ENCODE measurements at regions not wholly inside any gene's neighbourhood (a gene's known extent, or its start where the extent isn't known, plus 50 kb on each side); places are given as distances from the start of the nearest gene placed in this dataset.
"Not testable (repeated sequence)": the region's sequence is repeated elsewhere in the genome, so short reads cannot be mapped to it uniquely, and the experiment has no call there.

DNA sequence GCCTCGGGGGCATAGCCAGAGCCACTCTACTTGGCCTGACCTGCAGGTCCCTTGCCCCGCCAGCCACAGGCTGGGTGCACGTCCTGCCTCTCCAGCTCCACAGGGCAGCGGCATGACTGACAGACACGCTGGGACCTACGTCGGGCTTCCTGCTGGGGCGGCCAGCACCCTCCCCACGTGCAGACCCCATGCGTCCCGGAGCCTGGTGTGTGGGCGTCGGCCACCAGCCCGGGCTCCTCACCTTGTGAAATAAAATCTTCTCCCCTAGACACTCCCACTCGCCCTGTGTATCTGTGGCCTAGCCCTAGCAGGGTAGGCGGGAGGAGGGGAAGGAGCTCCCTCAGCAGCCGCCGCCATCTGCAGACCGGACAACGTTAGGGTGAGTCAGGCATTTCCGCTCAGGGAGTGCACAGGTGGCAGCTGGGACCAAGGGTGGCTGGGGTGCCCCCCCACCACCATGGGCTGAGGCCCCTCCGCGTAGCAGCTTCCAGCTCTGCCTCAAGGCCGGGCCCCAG is 119.5 kb downstream of the IGLL1 start:
- not testable (repeated sequence) for DNase-seq (ENCODE audit: low read depth)

DNA sequence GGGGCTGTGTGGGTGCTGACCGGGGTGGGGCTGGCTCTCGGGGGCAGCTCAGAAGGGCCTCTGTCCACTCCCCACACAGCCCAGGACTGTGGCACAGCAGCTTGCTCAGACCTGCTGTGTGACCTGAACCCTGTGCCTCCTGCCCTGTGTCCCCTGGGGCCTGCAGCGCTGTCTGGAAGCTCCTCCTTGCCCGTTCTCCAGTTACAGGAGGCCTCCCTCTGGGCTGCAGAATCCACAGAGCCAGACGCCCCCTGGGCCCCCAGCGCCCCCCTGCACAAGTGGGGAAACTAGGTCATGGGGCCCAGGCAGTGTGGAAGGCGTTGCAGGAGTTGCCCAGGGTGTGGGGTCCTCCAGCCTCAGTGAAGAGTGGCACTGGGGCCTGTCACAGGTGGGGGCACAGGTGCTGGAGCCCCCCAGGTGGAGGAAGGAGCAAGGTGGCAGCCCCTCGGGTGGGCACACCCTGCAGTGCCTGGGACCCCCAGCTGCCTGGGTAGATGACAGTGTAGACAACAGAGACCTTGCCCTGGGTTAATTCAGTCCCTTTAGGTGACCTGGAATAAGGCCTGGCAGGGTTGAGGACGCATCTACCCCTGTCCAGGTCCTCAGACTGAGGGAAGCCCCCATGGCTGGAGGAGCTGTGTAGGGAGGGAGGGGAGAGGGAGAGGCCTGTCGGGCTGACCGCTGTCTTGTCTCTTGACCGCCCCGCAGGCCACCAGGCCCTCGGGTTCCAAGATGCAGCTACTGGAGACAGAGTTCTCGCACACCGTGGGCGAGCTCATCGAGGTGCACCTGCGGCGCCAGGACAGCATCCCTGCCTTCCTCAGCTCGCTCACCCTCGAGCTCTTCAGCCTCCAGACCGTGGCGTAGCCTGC is 120.2 kb downstream of the IGLL1 start:
- not testable (repeated sequence) for DNase-seq (ENCODE audit: low read depth)

GRCh38 chr22:23458663-23459541 is 121.2 kb downstream of the IGLL1 start:
- no peak for DNase-seq (ENCODE audit: low read depth)

DNA sequence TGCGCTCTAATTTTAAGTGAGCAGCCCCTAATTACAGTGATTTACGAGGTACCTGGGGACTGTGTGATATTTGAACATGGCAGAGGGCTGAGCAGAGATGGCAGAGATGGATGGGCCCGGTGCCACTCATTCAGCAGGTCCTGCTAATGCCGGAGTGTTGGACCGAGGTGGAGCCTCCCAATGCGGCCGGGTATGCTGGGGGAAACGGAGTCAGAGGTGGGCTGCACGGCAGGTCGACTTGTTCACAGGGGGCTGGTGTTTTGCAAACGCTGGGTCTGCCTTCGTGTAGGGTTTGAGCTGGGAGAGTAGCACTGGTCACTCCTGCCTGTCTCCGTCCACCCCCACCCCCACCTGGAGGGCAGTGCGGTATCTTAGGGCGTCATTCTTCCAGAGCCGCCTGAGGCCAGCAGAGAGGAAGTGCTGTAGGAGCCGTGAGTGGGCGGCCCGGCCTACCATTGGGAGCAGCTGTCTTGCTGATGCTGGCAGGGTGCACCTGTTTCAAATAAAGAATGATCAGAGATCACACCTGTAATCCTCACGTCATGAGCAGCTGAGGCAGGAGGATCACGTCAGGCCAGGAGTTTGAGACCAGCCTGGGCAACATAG is 122.6 kb downstream of the IGLL1 start:
- no peak for DNase-seq (ENCODE audit: low read depth)

- not testable (repeated sequence) for DNase-seq (ENCODE audit: low read depth)
Measured at GRCh38 chr22:23456666-23457379, 123.3 kb downstream of the IGLL1 start.

DNA sequence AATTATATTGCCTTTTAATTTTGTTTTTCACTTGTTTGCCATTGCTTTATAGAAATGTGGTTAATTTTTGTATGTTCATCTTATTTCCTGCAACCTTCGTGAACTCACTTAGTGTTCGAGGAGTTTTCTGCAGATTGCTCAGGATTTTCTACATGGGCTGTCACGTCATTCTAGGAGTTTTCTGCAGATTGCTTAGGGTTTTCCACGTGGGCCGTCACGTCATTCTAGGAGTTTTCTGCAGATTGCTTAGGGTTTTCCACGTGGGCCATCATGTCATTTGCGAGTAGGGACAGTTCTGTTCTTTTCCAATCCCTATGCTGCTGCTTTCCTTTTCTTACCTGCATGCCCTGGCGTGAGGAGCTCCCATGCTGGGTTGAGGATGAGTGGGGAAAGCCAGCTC is 125.7 kb downstream of the IGLL1 start:
- DNase-seq (ENCODE audit: low read depth): not testable (repeated sequence)

- DNase-seq (ENCODE audit: low read depth): no peak
Measured at GRCh38 chr22:23453277-23453676, 126.8 kb downstream of the IGLL1 start.

DNA sequence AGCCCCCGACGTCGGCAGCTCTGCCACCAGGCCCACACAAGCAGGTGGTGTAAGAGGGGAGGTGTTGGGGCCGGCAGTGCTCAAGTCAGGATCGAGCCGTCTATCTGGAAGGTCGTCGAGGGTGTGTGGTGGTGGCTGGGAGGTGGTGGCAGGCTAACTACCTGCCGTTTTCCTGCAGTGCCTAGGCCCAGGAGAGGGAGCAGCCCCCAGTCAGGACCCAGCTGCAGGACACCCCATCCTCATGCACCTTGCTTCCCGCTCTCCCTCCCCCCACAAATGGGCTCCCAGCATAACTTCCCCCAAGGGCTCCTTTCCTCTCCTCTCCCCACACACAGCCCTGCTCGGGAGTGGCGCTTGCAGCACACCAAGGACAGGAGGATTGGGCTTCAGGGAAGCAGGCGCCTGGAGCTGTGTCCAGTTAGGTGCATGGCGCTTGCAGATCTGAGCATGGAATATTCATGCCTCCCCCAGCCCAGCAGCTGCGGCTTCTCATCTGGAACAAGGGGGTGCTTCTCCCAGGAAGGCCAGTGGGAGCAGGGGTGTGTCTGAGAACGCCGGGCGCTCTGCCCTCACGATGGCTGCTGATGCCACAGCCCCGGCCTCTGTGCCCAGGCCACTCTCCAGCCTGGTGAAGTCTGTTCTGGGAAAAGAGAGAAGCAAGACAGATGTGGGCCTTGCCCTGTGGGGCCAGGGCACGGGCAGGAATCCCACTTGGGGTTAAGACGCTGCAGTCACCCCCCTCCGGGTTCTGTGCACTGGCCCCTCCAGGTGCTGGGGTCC is 127.7 kb downstream of the IGLL1 start:
- no peak for DNase-seq (ENCODE audit: low read depth)

- DNase-seq (ENCODE audit: low read depth): not testable (repeated sequence)
Measured at GRCh38 chr22:23451452-23452230, 128.4 kb downstream of the IGLL1 start.

DNA sequence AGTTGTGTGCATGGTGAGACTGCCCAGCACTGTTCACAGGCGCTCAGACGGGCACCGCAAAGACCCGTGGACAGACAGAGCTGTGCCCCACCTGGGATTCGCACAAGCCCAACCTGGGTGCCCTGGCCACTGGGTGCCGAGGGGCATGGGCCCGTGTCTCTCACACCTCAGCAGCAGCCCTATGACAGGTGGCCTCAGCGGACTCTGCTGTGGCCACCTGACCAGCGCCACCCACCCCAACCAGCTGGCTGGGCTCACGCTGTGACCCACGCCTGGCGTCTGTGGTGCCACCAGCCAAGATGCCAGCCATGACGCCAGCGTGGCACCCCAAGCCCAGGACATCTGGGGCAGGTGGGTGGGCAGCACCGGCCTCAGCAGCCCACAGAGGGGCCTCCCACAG is 129.3 kb downstream of the IGLL1 start:
- not testable (repeated sequence) for DNase-seq (ENCODE audit: low read depth)

DNA sequence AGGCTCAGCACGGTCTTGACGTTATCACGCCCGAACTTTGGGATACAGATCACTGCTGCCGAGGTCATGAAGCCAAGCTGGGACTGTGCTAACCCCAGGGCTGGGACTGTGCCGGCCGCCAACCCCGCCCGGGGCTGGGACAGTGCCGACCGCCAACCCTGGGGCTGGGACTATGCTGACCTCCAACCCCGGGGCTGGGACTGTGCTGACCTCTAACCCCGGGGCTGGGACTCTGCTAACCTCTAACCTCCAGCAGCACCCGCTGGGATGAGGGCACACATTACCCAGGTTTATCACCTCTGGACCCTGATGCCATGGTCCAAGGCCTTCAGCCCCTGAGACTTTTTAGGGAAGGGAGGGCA is 129.7 kb downstream of the IGLL1 start:
- no peak for DNase-seq (ENCODE audit: low read depth)

DNA sequence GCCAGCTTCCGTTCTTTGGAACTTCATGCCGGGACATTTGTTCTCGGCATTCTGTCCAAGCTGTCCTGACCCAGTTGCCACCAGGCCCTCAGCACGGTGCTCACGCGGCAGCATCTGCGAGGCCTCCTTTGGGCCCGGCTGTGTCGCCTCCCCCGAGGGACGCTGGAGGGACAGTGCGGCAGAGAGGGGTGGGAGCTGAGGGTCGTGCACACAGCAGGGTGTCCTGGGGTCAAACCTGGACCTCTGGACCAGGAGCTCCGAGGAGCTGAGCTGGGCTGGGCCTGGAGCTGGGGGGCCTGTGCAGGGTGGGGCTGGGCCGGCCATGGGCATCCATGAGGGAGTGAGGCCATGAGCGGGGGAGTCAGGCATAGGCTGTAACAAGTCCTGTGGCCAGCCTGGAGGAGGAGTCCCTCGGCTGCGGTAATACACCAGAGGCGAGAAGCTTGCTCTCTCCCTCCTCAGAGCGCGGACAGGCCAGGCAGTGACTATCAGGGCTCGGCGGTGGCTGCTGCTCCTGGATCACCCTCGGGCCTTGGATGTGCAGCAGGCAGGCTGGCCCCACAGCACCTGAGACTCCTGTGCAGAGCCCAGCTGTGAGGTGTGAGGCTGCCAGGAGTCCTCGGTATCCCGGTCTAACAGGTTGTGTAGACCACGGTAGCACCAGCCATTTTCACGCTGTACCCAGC is 130.2 kb downstream of the IGLL1 start:
- DNase-seq (ENCODE audit: low read depth): not testable (repeated sequence)

DNA sequence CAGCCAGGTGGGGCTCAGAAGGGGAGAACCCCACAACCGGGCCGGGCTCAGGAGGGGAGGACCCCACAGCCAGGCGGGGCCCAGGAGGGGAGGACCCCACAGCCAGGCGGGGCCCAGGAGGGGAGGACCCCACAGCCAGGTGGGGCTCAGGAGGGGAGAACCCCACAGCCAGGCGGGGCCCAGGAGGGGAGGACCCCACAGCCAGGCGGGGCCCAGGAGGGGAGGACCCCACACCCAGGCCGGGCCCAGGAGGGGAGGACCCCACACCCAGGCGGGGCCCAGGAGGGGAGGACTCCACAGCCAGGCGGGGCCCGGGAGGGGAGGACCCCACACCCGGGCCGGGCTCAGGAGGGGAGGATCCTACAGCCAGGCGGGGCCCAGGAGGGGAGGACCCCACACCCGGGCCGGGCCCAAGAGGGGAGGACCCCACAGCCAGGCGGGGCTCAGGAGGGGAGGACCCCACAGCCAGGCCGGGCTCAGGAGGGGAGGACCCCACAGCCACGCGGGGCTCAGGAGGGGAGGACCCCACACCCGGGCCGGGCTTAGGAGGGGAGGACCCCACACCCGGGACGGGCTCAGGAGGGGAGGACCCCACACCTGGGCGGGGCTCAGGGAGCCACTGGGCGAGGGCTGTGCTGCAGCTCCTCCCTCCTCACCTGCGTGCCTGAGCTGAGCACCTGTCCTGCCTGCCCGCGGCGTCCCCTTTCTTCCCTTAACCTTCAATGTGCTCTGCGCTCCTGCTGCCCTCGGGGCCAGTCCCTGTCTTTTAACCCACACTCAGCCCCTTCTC is 131.4 kb downstream of the IGLL1 start:
- not testable (repeated sequence) for DNase-seq (ENCODE audit: low read depth)

- DNase-seq (ENCODE audit: low read depth): no peak
Measured at GRCh38 chr22:23446796-23447350, 133.2 kb downstream of the IGLL1 start.

GRCh38 chr22:23446194-23446593 is 133.9 kb downstream of the IGLL1 start:
- not testable (repeated sequence) for DNase-seq (ENCODE audit: low read depth)

- DNase-seq (ENCODE audit: low read depth): not testable (repeated sequence)
Measured at GRCh38 chr22:23443905-23444304, 136.2 kb downstream of the IGLL1 start.

GRCh38 chr22:23439581-23439980 is 140.5 kb downstream of the IGLL1 start:
- DNase-seq (ENCODE audit: low read depth): not testable (repeated sequence)

GRCh38 chr22:23438216-23438615 is 141.9 kb downstream of the IGLL1 start:
- DNase-seq (ENCODE audit: low read depth): no peak

Data from stimulated activated CD4-positive, alpha-beta T cell treated with anti-CD3 and anti-CD28 coated beads, Interleukin-2, amount 100 ng/mL, for 4 hours (primary cell).